Transverse colon (tissue), 4 donors: ENCODE measurements at regions not wholly inside any gene's neighbourhood (a gene's known extent, or its start where the extent isn't known, plus 50 kb on each side); places are given as distances from the start of the nearest gene placed in this dataset.

Source experiments
- DNase-seq: peaks from one replicate; pipeline ENCODE4 v3.0.0-alpha.2; 2019
- H3K27ac ChIP-seq, 4 donors: fragments of 200-600 bp; sonication (generic); 2 replicates each; pipeline ENCODE4 v1.5.1; 2016 to 2018; ENCODE audit warnings: inconsistent platforms in 4 of 4
- H3K27me3 ChIP-seq: fragments of 200-600 bp; sonication (generic); 2 replicates; pipeline ENCODE4 v1.5.1; 2017; ENCODE audit warnings: inconsistent platforms
- H3K36me3 ChIP-seq, 4 donors: fragments of 200-600 bp; sonication (generic); 2 replicates each; pipeline ENCODE4 v1.5.1; 2017 to 2019; ENCODE audit warnings: inconsistent platforms in 4 of 4
- H3K4me1 ChIP-seq, 4 donors: fragments of 200-600 bp; sonication (generic); 2 replicates each; pipeline ENCODE4 v1.5.1; 2017 to 2020; ENCODE audit warnings: inconsistent platforms in 4 of 4
- H3K4me3 ChIP-seq, 4 donors: fragments of 200-600 bp; sonication (generic); 1 replicate in 1 of 4; 2 replicates in 3 of 4; pipeline versions ENCODE4 v1.5.1 to v1.6.1; 2017 to 2019; ENCODE audit warnings: inconsistent platforms in 4 of 4
- H3K9me3 ChIP-seq, 2 donors: fragments of 200-600 bp; sonication (generic); 2 replicates each; pipeline ENCODE4 v1.5.1; 2017 to 2019; ENCODE audit warnings: inconsistent platforms in 2 of 2
- CTCF ChIP-seq, 5 experiments: fragments of 200-600 bp in 3 of 5; fragments of 450-650 bp in 2 of 5; sonication (generic) in 3 of 5; IDR thresholded peaks; 1 replicate in 2 of 5; 2 replicates in 3 of 5; pipeline ENCODE4 v1.5.1; 2016 to 2017; ENCODE audit warnings: antibody characterized with exemption in 5 of 5, inconsistent platforms in 3 of 5, mild to moderate bottlenecking in 2 of 5, moderate library complexity in 1 of 5
- EP300 ChIP-seq: sonication (generic); formaldehyde crosslinking; IDR thresholded peaks from one replicate; pipeline ENCODE4 v1.6.1; 2017; ENCODE audit warnings: antibody characterized with exemption, low read depth
- POLR2A ChIP-seq: fragments of 450-650 bp; IDR thresholded peaks from one replicate; pipeline ENCODE4 v1.6.1; 2016; ENCODE audit warnings: antibody characterized with exemption, mild to moderate bottlenecking, moderate library complexity
- POLR2AphosphoS5 ChIP-seq, 3 donors: sonication (generic); formaldehyde crosslinking; IDR thresholded peaks; one replicate each; pipeline ENCODE4 v1.6.1; 2016; ENCODE audit warnings: antibody characterized with exemption in 3 of 3
- WGBS, 2 donors: methylation state at CpG; one replicate each; pipeline ENCODE4 v1.1.5; 2018; ENCODE audit warnings: low coverage in 1 of 2; 5-methylcytosine and 5-hydroxymethylcytosine counted together
- in situ Hi-C, 4 donors: fragments of 200-750 bp; cut with MboI; loops; one replicate each; pipeline versions ENCODE4 v1.15.0 to v1.15.1; 2017; ENCODE audit warnings: low sequenced_read_pairs in 3 of 4, low pct_ligation_motif_present in 1 of 4, low pct_unique_long_range_greater_than_20kb in 1 of 4
- intact Hi-C: fragments of 100-400 bp; cut with DNase I; formaldehyde crosslinking; loops from one replicate; pipeline ENCODE4 v1.15.1; 2023; ENCODE audit warnings: low total_unique reads

GRCh38 chr3:20776286-20776685, 590.3 kb upstream of the SGO1 start:
- DNase-seq = no peak
- intact Hi-C loops (no loop called here), in situ Hi-C loops (no loop called here)
- Histone ChIP-seq H3K4me1 (no peaks in the 10 kb centered on the region), H3K36me3 (no peaks in the 10 kb centered on the region), H3K9me3 (peaks cover 0 to 3% of the 10 kb centered on the region in 2 donors), H3K27me3 (no peaks in the 10 kb centered on the region), H3K27ac (no peak overlapping the region), H3K4me3 (no peak overlapping the region)
- TF ChIP-seq POLR2AphosphoS5 (IDR thresholded peaks at IDR 0.05) (no peak), POLR2A (no peak), CTCF (IDR thresholded peaks at IDR 0.05) (no peak), EP300 (no peak)
- 3 to 29% methylated on average over 1 of the region's 1 CpG for WGBS, 2 donors

- in situ Hi-C loops = no loop called here
These were observed 587.4 kb upstream of the SGO1 start for GRCh38 chr3:20773320-20773984.

GRCh38 chr3:20772869-20773268, 586.9 kb upstream of the SGO1 start:
- Histone ChIP-seq H3K9me3 (no peaks in the 10 kb centered on the region), H3K27me3 (no peaks in the 10 kb centered on the region), H3K4me3 (no peak overlapping the region), H3K36me3 (no peaks in the 10 kb centered on the region), H3K4me1 (no peaks in the 10 kb centered on the region), H3K27ac (no peak overlapping the region)
- TF ChIP-seq POLR2A (no peak), EP300 (no peak), POLR2AphosphoS5 (IDR thresholded peaks at IDR 0.05) (no peak), CTCF (IDR thresholded peaks at IDR 0.05) (no peak)
- DNase-seq = no peak
- intact Hi-C loops (no loop called here), in situ Hi-C loops (no loop called here)

More at GRCh38 chr3:20773320-20773984, 587.4 kb upstream of the SGO1 start:
- Histone ChIP-seq H3K9me3 (no peaks in the 10 kb centered on the region), H3K27ac (no peak overlapping the region), H3K4me3 (no peak overlapping the region), H3K4me1 (no peaks in the 10 kb centered on the region), H3K36me3 (no peaks in the 10 kb centered on the region), H3K27me3 (no peaks in the 10 kb centered on the region)
- 53 to 76% methylated on average over 2 to 5 of the region's 5 CpGs for WGBS, 2 donors
- intact Hi-C loops = no loop called here
- no peak for DNase-seq
- TF ChIP-seq POLR2AphosphoS5 (IDR thresholded peaks at IDR 0.05) = no peak
- TF ChIP-seq EP300 = no peak
- no peak for TF ChIP-seq POLR2A
- TF ChIP-seq CTCF (IDR thresholded peaks at IDR 0.05) = no peak

- Histone ChIP-seq H3K4me3 (no peak overlapping the region), H3K27me3 (no peaks in the 10 kb centered on the region), H3K36me3 (no peaks in the 10 kb centered on the region), H3K4me1 (no peaks in the 10 kb centered on the region), H3K27ac (no peak overlapping the region), H3K9me3 (no peaks in the 10 kb centered on the region)
- TF ChIP-seq CTCF (IDR thresholded peaks at IDR 0.05) = no peak
- TF ChIP-seq POLR2AphosphoS5 (IDR thresholded peaks at IDR 0.05) = no peak
- TF ChIP-seq POLR2A = no peak
- TF ChIP-seq EP300 = no peak
- intact Hi-C loops = no loop called here
- in situ Hi-C loops = no loop called here
- DNase-seq = no peak
- 46 to 55% methylated on average over 4 of the region's 4 CpGs for WGBS, 2 donors
These were observed 583.4 kb upstream of the SGO1 start for GRCh38 chr3:20769430-20769829.
